Fibroblast of lung (primary cell): ENCODE measurements at regions not wholly inside any gene's neighbourhood (a gene's known extent, or its start where the extent isn't known, plus 50 kb on each side); places are given as distances from the start of the nearest gene placed in this dataset.

Source experiments
- DNase-seq, 2 donors: peaks; one replicate each; pipeline versions ENCODE4 v3.0.0 to v3.0.0-alpha.2; 2010; ENCODE audit warnings: low read depth in 2 of 2
- H2AFZ ChIP-seq: 2 replicates; pipeline ENCODE4 v1.5.1; 2012; ENCODE audit warnings: low read length, control low read depth, inconsistent platforms
- H3K27ac ChIP-seq: 2 replicates; pipeline ENCODE4 v1.5.1; 2011; ENCODE audit warnings: low read length, control low read depth; ENCODE audit not compliant: insufficient read depth
- H3K27me3 ChIP-seq: 2 replicates; pipeline ENCODE4 v1.5.1; 2011; ENCODE audit warnings: mild to moderate bottlenecking, low read length; ENCODE audit not compliant: control insufficient read depth, insufficient read depth
- H3K36me3 ChIP-seq: 2 replicates; pipeline ENCODE4 v1.5.1; 2011; ENCODE audit warnings: low read length; ENCODE audit not compliant: control insufficient read depth, insufficient read depth
- H3K4me1 ChIP-seq: 2 replicates; pipeline ENCODE4 v1.5.1; 2011; ENCODE audit warnings: low read length; ENCODE audit not compliant: control insufficient read depth, insufficient read depth; ENCODE audit errors: extremely low read depth
- H3K4me2 ChIP-seq: 2 replicates; pipeline ENCODE4 v1.5.1; 2011; ENCODE audit warnings: low read length, control low read depth; ENCODE audit not compliant: insufficient read depth; ENCODE audit errors: extremely low read depth
- H3K4me3 ChIP-seq, 4 experiments: fragments of 200-600 bp in 1 of 4; sonication (generic) in 1 of 4; replicated peaks in 1 of 4; 2 replicates each; pipeline ENCODE4 v1.5.1; 2011 to 2016; ENCODE audit warnings: low read length in 4 of 4, low read depth in 3 of 4, mild to moderate bottlenecking in 3 of 4, control low read depth in 2 of 4, inconsistent platforms in 1 of 4, mixed read lengths in 1 of 4; ENCODE audit not compliant: insufficient read depth in 1 of 4; ENCODE audit errors: control extremely low read depth in 1 of 4
- H3K79me2 ChIP-seq: 2 replicates; pipeline ENCODE4 v1.5.1; 2012; ENCODE audit warnings: mild to moderate bottlenecking, low read length, inconsistent platforms; ENCODE audit not compliant: control insufficient read depth, insufficient read depth
- H3K9ac ChIP-seq: 2 replicates; pipeline ENCODE4 v1.5.1; 2011; ENCODE audit warnings: mild to moderate bottlenecking, low read length, control low read depth; ENCODE audit not compliant: insufficient read depth
- H3K9me3 ChIP-seq: 2 replicates; pipeline ENCODE4 v1.5.1; 2012; ENCODE audit warnings: low read depth, low read length; ENCODE audit not compliant: control insufficient read depth, insufficient read depth
- H4K20me1 ChIP-seq: 2 replicates; pipeline ENCODE4 v1.5.1; 2011; ENCODE audit warnings: low read length; ENCODE audit not compliant: control insufficient read depth, insufficient read depth; ENCODE audit errors: extremely low read depth
- EZH2 ChIP-seq: IDR thresholded peaks from 2 replicates; pipeline ENCODE4 v1.5.1; 2012; ENCODE audit warnings: low read length, control low read depth, mild to moderate bottlenecking; ENCODE audit errors: missing control alignments
- TF ChIP-seq, protein P1 (sequence below), 2 donors: IDR thresholded peaks in 1 of 2; conservative IDR thresholded peaks in 1 of 2; 1 replicate in 1 of 2; 2 replicates in 1 of 2; pipeline ENCODE4 v1.5.1; 2011 to 2012; ENCODE audit warnings: low read length in 2 of 2, control low read depth in 1 of 2, inconsistent platforms in 1 of 2, low read depth in 1 of 2, mild to moderate bottlenecking in 1 of 2

DNA sequence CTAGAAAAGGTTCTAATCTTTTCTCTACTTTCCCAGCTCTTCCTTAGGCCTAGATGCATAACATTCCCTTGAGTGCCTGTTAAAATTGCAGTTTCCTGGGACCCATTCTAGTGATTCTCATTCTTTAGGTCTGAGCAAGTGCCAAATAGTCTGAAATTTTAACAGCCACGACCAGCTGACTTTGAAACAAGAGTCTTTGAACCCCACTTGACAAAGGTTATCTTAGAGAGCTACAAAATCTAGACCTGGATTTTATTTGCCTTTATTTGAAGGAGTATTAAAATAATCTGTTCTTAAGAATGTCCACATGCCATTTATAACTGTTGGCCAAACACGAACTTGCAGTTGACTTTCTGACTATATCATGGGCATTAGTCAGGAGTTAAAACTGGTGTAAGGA, 110.2 kb upstream of the LHCGR start:
- Histone ChIP-seq H3K4me1 (no peaks in the 10 kb centered on the region), H3K4me2 (no peak overlapping the region), H4K20me1 (no peaks in the 10 kb centered on the region), H3K9ac (no peak overlapping the region), H2AFZ (no peak overlapping the region), H3K27me3 (no peaks in the 10 kb centered on the region), H3K9me3 (no peaks in the 10 kb centered on the region), H3K36me3 (no peaks in the 10 kb centered on the region), H3K27ac (no peak overlapping the region), H3K4me3 (no peak overlapping the region), H3K79me2 (no peaks in the 10 kb centered on the region)
- TF ChIP-seq, protein P1, sequence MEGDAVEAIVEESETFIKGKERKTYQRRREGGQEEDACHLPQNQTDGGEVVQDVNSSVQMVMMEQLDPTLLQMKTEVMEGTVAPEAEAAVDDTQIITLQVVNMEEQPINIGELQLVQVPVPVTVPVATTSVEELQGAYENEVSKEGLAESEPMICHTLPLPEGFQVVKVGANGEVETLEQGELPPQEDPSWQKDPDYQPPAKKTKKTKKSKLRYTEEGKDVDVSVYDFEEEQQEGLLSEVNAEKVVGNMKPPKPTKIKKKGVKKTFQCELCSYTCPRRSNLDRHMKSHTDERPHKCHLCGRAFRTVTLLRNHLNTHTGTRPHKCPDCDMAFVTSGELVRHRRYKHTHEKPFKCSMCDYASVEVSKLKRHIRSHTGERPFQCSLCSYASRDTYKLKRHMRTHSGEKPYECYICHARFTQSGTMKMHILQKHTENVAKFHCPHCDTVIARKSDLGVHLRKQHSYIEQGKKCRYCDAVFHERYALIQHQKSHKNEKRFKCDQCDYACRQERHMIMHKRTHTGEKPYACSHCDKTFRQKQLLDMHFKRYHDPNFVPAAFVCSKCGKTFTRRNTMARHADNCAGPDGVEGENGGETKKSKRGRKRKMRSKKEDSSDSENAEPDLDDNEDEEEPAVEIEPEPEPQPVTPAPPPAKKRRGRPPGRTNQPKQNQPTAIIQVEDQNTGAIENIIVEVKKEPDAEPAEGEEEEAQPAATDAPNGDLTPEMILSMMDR (conservative IDR thresholded peaks at IDR 0.05 in 1 of 2, IDR thresholded peaks at IDR 0.05 in 1 of 2; ENCODE audit: low read depth in 1 of 2, low read length in 2 of 2): no peak
- TF ChIP-seq EZH2: no peak
- no peak for DNase-seq

GRCh38 chr2:48860380-48860779, 104.9 kb upstream of the LHCGR start:
- H3K36me3 ChIP-seq: no peaks in the 10 kb centered on the region
- no peak overlapping the region for H3K4me3 ChIP-seq
- H3K27ac ChIP-seq: no peak overlapping the region
- H3K9me3 ChIP-seq: no peaks in the 10 kb centered on the region
- no peak for TF ChIP-seq EZH2
- TF ChIP-seq, protein P1 (conservative IDR thresholded peaks at IDR 0.05 in 1 of 2, IDR thresholded peaks at IDR 0.05 in 1 of 2; ENCODE audit: low read depth in 1 of 2, low read length in 2 of 2): no peak
- DNase-seq: no peak
- no peaks in the 10 kb centered on the region for H3K27me3 ChIP-seq
- no peaks in the 10 kb centered on the region for H3K79me2 ChIP-seq
- H3K9ac ChIP-seq: no peak overlapping the region
- H3K4me1 ChIP-seq: no peaks in the 10 kb centered on the region
- H2AFZ ChIP-seq: no peak overlapping the region
- H4K20me1 ChIP-seq: no peaks in the 10 kb centered on the region
- H3K4me2 ChIP-seq: no peak overlapping the region

GRCh38 chr2:48856657-48857056, 101.1 kb upstream of the LHCGR start:
- no peak for TF ChIP-seq EZH2
- TF ChIP-seq, protein P1 (conservative IDR thresholded peaks at IDR 0.05 in 1 of 2, IDR thresholded peaks at IDR 0.05 in 1 of 2; ENCODE audit: low read depth in 1 of 2, low read length in 2 of 2): no peak
- Histone ChIP-seq H3K9me3 (no peaks in the 10 kb centered on the region), H3K27ac (no peak overlapping the region), H4K20me1 (no peaks in the 10 kb centered on the region), H3K4me3 (no peak overlapping the region), H3K27me3 (no peaks in the 10 kb centered on the region), H3K9ac (no peak overlapping the region), H3K4me2 (no peak overlapping the region), H3K36me3 (no peaks in the 10 kb centered on the region), H3K79me2 (no peaks in the 10 kb centered on the region), H3K4me1 (peaks cover 5% of the 10 kb centered on the region), H2AFZ (no peak overlapping the region)
- DNase-seq: no peak
